Fibroblast of lung (primary cell): ENCODE measurements at regions not wholly inside any gene's neighbourhood (a gene's known extent, or its start where the extent isn't known, plus 50 kb on each side); places are given as distances from the start of the nearest gene placed in this dataset.

Source experiments
- DNase-seq, 2 donors: peaks; one replicate each; pipeline versions ENCODE4 v3.0.0 to v3.0.0-alpha.2; 2010; ENCODE audit warnings: low read depth in 2 of 2
- H2AFZ ChIP-seq: 2 replicates; pipeline ENCODE4 v1.5.1; 2012; ENCODE audit warnings: low read length, control low read depth, inconsistent platforms
- H3K27ac ChIP-seq: 2 replicates; pipeline ENCODE4 v1.5.1; 2011; ENCODE audit warnings: low read length, control low read depth; ENCODE audit not compliant: insufficient read depth
- H3K27me3 ChIP-seq: 2 replicates; pipeline ENCODE4 v1.5.1; 2011; ENCODE audit warnings: mild to moderate bottlenecking, low read length; ENCODE audit not compliant: control insufficient read depth, insufficient read depth
- H3K36me3 ChIP-seq: 2 replicates; pipeline ENCODE4 v1.5.1; 2011; ENCODE audit warnings: low read length; ENCODE audit not compliant: control insufficient read depth, insufficient read depth
- H3K4me1 ChIP-seq: 2 replicates; pipeline ENCODE4 v1.5.1; 2011; ENCODE audit warnings: low read length; ENCODE audit not compliant: control insufficient read depth, insufficient read depth; ENCODE audit errors: extremely low read depth
- H3K4me2 ChIP-seq: 2 replicates; pipeline ENCODE4 v1.5.1; 2011; ENCODE audit warnings: low read length, control low read depth; ENCODE audit not compliant: insufficient read depth; ENCODE audit errors: extremely low read depth
- H3K4me3 ChIP-seq, 4 experiments: fragments of 200-600 bp in 1 of 4; sonication (generic) in 1 of 4; replicated peaks in 1 of 4; 2 replicates each; pipeline ENCODE4 v1.5.1; 2011 to 2016; ENCODE audit warnings: low read length in 4 of 4, low read depth in 3 of 4, mild to moderate bottlenecking in 3 of 4, control low read depth in 2 of 4, inconsistent platforms in 1 of 4, mixed read lengths in 1 of 4; ENCODE audit not compliant: insufficient read depth in 1 of 4; ENCODE audit errors: control extremely low read depth in 1 of 4
- H3K79me2 ChIP-seq: 2 replicates; pipeline ENCODE4 v1.5.1; 2012; ENCODE audit warnings: mild to moderate bottlenecking, low read length, inconsistent platforms; ENCODE audit not compliant: control insufficient read depth, insufficient read depth
- H3K9ac ChIP-seq: 2 replicates; pipeline ENCODE4 v1.5.1; 2011; ENCODE audit warnings: mild to moderate bottlenecking, low read length, control low read depth; ENCODE audit not compliant: insufficient read depth
- H3K9me3 ChIP-seq: 2 replicates; pipeline ENCODE4 v1.5.1; 2012; ENCODE audit warnings: low read depth, low read length; ENCODE audit not compliant: control insufficient read depth, insufficient read depth
- H4K20me1 ChIP-seq: 2 replicates; pipeline ENCODE4 v1.5.1; 2011; ENCODE audit warnings: low read length; ENCODE audit not compliant: control insufficient read depth, insufficient read depth; ENCODE audit errors: extremely low read depth
- CTCF ChIP-seq, 2 donors: IDR thresholded peaks in 1 of 2; conservative IDR thresholded peaks in 1 of 2; 1 replicate in 1 of 2; 2 replicates in 1 of 2; pipeline ENCODE4 v1.5.1; 2011 to 2012; ENCODE audit warnings: low read length in 2 of 2, control low read depth in 1 of 2, inconsistent platforms in 1 of 2, low read depth in 1 of 2, mild to moderate bottlenecking in 1 of 2
- EZH2 ChIP-seq: IDR thresholded peaks from 2 replicates; pipeline ENCODE4 v1.5.1; 2012; ENCODE audit warnings: low read length, control low read depth, mild to moderate bottlenecking; ENCODE audit errors: missing control alignments

GRCh38 chr10:3887404-3887803 lies 102.4 kb upstream of the KLF6 start:
- H3K9ac ChIP-seq, result peak overlapping the region; percentile 53
- no peaks in the 10 kb centered on the region for H3K79me2 ChIP-seq
- H3K4me2 ChIP-seq, result no peak overlapping the region
- H3K9me3 ChIP-seq, result no peaks in the 10 kb centered on the region
- no peaks in the 10 kb centered on the region for H3K27me3 ChIP-seq
- DNase-seq, result no peak
- H3K36me3 ChIP-seq, result no peaks in the 10 kb centered on the region
- peak overlapping the region in 1 of 4 experiments; percentile 6 for H3K4me3 ChIP-seq
- peaks cover 19% of the 10 kb centered on the region for H3K4me1 ChIP-seq
- no peaks in the 10 kb centered on the region for H4K20me1 ChIP-seq
- no peak for TF ChIP-seq CTCF (conservative IDR thresholded peaks at IDR 0.05 in 1 of 2, IDR thresholded peaks at IDR 0.05 in 1 of 2; ENCODE audit: low read depth in 1 of 2, low read length in 2 of 2)
- TF ChIP-seq EZH2, result no peak
- H3K27ac ChIP-seq, result peak overlapping the region; percentile 94
- H2AFZ ChIP-seq, result no peak overlapping the region

- no peaks in the 10 kb centered on the region for H3K79me2 ChIP-seq
Measured at GRCh38 chr10:3886641-3887251, 101.7 kb upstream of the KLF6 start.

GRCh38 chr10:3886191-3886590 lies 101.2 kb upstream of the KLF6 start:
- Histone ChIP-seq H3K4me3 (peak overlapping the region in 1 of 4 experiments; percentile 6), H3K4me2 (peak overlapping the region; percentile 75), H3K9me3 (no peaks in the 10 kb centered on the region), H3K9ac (peak overlapping the region; percentile 51), H3K36me3 (no peaks in the 10 kb centered on the region), H4K20me1 (no peaks in the 10 kb centered on the region), H3K79me2 (no peaks in the 10 kb centered on the region), H2AFZ (no peak overlapping the region), H3K27ac (peak overlapping the region; percentile 94), H3K4me1 (peaks cover 19% of the 10 kb centered on the region), H3K27me3 (no peaks in the 10 kb centered on the region)
- TF ChIP-seq CTCF (conservative IDR thresholded peaks at IDR 0.05 in 1 of 2, IDR thresholded peaks at IDR 0.05 in 1 of 2; ENCODE audit: low read depth in 1 of 2, low read length in 2 of 2) (no peak), EZH2 (no peak)
- peak; percentile 58 to 77 for DNase-seq

More at GRCh38 chr10:3886641-3887251, 101.7 kb upstream of the KLF6 start:
- peak; percentile 88 to 98 for DNase-seq
- Histone ChIP-seq H3K27me3 (no peaks in the 10 kb centered on the region), H3K9ac (peak overlapping the region; percentile 55), H3K4me2 (peak overlapping the region; percentile 75), H4K20me1 (no peaks in the 10 kb centered on the region), H3K4me3 (peak overlapping the region in 1 of 4 experiments; percentile 6), H3K36me3 (no peaks in the 10 kb centered on the region), H3K9me3 (no peaks in the 10 kb centered on the region), H3K4me1 (peaks cover 19% of the 10 kb centered on the region), H3K27ac (peak overlapping the region; percentile 94), H2AFZ (no peak overlapping the region)
- no peak for TF ChIP-seq EZH2
- TF ChIP-seq CTCF (conservative IDR thresholded peaks at IDR 0.05 in 1 of 2, IDR thresholded peaks at IDR 0.05 in 1 of 2; ENCODE audit: low read depth in 1 of 2, low read length in 2 of 2), result no peak
